NCI-H1092 treated with DMSO at 0.1 percent for 48 hours (cell line): ENCODE measurements at regions not wholly inside any gene's neighbourhood (a gene's known extent, or its start where the extent isn't known, plus 50 kb on each side); places are given as distances from the start of the nearest gene placed in this dataset.

ENCODE experiments used
- DNase-seq: peaks from one replicate; lab custom pipeline; 2025; lab: John Stamatoyannopoulos, UW

DNA sequence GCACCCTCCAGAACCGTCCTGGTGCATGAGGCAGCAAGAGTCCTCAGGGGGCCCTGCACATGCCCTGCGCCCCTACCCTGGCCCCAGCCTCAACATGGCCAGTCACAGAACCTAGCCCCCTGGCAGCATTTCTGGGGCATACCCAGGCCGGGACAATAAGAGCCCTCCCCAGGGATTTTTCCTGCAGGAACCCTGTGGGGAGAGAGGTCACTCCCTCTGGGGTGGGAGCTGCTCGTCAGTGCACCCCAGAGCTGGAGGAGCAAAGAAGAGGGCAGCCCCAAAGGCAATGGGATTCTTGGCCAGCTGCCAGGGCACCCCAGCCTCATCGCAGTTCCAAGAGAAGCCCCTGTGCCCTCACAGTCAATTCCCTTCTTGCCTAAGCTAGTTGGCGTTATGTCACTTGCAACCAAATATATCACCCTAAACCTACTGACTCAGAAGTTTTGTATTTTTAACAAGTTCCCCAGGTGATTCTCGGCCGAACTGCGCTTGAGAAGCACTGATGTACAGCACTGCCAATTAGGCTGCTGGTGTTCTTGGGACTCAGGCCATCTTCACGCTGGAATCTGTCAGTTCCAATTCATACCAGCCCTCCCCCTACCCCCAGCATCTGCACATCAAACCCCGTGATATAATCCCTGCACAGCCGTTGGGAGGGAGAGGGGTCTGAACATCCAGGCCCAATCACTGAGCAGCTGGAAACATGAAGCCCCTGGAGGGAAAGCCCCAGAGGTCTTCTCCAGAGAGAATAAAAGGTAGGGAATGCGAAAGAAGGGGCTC is 87.5 kb upstream of the PRR20G start:
- DNase-seq, result no peak

DNA sequence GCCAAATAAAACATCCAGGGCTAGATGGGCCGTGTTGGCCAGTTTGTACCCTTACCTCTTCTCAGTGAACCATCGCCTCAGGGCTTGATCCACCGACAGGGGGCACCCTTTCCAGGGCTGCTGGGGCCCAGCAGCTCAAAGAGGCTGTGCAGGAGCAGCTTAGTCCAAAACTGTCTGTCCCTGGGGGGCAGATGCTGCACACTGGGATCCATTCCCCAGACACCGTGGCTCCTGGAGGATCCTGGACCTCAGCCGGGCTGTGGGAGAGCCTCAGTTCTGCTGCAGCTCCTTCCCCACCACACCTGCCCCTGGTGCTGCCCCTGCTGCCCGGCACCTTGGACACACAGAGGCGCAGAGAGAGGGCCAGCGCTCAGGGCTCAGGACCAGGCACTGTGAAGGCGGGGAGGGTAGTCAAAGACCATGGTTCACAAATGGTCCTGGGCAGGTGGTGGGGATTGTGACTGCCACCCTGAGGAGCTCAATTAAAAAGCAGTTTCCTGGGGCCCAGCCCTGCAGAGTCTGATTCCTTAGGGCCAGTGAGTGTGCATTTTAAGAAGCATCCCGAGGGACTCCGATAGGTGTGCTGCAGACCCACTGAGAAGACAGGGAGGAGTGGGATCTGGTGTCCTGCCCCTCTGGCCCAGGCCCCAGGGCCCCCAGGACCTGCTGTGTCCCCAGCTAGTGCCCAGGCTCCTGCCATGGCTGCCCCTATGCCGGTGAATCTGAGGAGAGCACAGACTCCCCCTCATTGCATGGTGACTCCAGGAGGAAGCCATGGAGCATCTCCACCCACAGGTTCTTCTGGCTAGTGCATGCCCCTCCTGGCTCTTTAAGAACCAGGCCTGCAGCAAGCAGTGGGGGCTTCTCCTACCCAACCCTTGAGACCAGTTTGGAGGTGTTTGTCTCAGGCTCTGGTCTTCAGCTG is 86.5 kb upstream of the PRR20G start:
- DNase-seq, result no peak

DNA sequence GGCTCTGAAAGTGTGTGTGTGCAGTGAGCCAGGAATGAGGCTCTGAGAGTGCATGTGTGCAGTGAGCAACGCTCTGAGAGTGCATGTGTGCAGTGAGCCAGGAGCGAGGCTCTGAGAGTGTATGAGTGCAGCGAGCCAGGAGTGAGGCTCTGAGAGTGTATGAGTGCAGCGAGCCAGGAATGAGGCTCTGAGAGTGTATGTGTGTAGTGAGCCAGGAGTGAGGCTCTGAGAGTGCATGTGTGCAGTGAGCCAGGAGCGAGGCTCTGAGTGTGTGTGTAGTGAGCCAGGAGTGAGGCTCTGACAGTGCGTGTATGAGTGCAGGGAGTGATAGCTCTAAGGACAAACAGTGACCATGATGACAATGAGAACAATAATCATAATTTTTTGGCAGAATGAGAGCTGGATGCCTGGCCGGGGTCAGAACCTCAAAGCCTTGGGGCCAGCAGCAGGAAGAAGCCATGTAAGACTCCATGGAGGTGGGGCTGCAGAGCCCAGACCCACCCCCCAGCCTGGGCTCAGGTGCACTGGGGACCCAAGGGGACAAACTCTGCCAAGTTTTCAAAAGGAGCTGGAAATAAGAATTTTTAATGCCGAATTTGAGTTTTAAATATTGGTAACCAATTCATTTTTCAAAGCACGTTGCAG is 85.7 kb upstream of the PRR20G start:
- DNase-seq, result no peak

DNA sequence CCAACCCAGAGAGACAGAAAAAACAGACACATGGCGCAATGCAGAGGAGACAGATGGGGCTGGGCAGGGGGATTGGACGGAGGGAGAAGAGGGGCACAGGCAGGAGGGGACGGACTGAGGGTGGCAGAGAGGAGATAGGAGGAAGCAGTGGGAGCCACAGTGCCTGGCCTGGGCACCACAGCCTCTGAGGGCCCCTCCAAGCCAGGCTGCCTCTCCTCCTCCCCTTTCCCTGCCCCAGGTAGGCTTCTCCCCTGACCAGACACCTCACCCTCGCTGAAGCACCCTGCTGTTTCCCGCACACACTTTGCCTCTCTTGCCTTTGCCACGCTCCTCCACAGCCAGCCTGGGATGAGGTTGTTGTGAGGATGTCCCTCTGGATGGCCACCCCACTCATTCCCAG is 84.0 kb upstream of the PRR20G start:
- DNase-seq, result no peak

DNA sequence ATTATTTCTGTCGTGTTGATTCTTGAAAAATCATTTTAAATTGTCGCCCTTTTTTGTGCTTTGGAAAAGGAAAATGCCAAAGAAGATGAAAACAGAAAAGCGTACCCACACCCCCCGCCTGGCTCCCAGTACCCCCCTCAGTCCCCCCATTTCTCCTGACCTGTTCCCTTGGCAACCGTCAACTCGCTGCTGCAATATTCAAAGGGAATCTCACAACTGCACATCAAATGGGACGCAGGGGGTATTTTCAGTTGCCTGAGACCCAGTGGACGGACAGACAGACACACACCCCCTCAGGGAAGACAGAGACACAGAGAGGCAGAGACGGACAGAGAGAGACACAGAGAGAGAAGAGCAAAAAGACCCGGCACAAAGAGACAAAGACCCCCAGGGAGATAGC is 83.5 kb upstream of the PRR20G start:
- no peak for DNase-seq

DNA sequence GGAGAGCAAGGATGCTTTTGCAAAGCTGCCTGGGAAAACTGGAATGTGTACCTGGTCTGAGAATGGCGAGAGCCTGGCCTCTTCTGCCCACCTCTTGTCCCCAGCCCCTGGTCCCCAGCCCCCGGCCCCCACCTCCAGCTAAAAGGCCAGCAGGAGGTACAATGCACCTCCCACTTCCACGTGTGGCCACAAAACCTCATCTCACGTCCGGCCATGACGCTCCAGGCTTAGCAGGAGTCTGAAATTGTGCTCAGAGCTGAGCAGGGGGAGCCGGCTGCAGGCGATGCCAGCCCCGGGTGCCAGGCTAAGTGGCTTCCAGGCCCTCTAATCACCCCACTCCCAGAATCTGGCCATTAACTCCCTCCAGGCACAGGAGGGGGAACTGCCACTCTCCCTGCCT is 83.1 kb upstream of the PRR20G start:
- DNase-seq, result no peak

DNA sequence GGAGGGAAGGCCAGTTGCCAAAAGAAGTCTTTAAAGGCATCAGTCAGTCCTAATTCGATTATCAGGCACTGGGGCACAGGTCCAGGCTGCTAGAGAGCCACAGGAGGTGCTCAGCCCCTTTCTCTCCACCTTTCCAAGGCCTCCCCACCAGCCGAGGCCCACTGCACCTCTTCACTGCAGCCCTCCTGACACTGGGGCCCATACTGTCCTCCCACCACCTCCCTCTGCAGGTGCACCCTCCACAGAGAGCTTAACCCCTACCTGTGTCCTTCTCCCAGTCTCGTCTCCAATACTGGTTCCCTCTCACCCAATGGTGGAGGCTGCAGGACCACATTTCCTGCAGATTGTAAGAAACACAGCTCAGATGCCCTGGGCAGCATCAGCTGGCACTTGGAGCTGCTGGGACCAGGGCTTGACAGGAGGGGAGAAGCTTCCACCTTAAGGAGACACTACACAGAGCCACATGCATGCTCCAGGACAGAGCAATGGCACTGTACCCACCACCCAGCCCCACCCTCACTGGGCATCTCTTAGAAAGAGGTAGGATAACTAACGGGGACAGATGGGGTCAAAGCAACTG is 81.6 kb upstream of the PRR20G start:
- DNase-seq, result no peak

DNA sequence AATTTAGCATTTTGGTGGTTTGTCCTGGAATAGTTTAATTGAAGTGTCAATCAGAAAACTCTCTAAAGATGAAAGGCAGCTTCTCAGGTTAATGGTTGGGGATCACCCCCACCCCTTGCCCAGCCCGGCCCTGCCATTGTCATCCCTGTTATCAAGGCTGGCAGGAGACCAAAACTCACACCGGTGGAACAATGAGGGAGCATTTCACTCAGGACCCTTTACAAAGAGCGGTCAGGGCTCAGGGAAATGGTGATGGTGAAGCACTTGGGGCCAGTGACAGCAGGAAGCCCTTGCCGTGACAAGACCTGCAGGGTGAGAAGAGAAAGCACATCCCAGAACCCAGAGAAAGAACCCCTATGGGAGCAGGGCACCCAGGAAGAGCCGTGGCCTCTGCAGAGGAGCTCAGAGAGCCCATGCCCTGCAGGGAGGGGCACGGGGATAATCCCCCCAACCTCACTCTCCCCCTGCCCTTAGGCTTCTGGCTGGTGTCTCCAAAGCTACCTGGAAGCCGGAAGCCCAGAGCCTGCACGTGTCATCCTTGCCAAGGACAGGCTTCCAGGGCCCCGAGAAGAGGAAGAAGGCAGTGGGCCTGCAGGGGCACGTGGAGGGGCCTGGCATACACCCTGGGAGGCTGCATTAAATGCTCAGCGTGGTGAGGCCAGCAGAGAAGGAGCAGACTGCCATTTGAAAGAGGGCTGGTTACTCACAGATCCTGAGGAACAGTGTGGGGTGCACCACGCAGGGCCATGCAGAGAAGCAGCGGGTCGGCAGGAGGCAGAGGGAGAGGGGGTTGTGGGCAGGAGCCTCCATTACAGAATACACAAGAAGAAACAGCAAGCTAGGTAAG is 80.6 kb upstream of the PRR20G start:
- DNase-seq, result peak; percentile 35

DNA sequence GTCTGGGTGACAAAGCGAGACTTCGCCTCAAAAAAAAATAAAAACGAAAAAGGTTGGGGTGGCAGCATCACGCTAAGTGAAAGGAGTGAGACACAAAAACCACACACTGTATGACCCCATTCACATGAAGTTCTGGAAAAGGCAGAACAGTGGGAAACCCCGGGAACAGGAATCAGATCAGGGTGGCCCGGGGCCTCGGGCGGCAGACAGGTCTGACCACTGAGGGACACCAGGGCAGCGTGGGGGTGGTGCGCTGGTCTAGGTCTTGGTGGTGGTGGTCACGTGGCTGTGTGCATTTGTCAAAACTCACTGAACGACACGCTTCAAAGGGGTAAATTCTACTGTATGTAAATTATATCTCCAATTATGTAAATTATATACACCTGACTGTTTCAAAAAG is 79.7 kb upstream of the PRR20G start:
- DNase-seq, result no peak

DNA sequence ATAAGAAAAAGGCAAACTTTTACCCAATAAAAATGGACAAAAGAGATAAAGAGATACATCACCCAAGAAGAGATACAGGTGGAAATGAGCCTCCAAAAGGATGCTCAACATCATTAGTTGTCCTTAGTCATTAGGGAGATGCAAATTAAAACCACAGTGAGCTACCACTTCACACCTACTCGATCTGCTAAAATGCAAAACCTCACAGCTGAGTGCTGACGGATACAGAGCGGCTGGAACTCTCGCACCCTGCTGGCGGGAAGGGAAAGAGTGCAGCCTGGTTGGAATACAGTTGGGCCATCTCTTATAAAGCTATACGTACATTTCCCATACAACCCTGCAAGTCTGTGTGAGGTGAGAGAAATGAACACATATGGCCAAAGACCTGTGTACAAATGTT is 78.5 kb upstream of the PRR20G start:
- DNase-seq, result no peak

DNA sequence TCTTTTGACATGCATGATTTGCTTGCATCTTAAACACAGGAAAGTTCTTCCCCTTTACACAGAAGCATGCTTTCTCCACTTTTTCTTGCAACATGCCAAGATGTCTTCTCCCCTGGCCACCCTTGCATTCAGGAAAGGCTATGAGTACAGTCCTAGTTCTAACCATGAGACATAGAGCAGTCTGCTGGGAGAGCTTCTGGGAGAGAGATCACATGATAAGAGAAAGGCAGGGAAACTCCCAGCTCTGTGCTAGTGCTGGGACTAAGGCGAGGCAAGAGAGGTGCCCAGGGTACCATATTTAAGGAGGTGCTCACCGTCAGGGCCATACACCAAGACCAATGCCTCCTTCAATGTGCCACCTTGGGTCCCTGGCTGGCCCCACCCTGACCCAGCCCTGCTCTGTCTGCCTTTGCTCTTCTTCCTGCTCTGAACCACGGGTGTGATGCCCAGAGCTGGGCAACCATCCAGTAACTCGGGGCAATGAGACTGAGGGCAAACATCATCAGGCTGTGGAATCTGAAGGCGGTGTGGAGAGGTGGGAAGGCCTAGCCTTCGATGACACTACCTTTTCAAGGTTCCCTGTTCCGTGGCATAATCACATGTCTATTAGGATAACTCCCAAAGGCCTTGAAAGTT is 77.4 kb upstream of the PRR20G start:
- peak; percentile 31 for DNase-seq

DNA sequence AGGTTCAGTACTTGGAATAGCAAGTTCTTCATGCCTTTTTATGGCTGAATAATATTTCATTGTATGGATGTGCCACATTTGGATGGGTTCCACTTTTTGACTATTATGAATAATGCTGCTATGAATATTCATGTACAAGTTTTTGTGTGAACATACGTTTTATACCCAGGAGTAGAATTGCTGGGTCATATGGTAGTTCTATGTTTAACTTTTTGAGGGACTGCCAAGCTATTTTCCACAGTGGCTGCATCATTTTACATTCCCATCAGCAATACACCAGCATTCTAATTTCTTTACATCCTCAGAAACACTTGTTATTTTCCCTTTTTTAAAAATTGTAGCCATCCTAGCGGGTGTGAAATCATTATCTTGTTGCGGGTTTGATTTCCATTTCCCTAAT is 76.0 kb upstream of the PRR20G start:
- no peak for DNase-seq

DNA sequence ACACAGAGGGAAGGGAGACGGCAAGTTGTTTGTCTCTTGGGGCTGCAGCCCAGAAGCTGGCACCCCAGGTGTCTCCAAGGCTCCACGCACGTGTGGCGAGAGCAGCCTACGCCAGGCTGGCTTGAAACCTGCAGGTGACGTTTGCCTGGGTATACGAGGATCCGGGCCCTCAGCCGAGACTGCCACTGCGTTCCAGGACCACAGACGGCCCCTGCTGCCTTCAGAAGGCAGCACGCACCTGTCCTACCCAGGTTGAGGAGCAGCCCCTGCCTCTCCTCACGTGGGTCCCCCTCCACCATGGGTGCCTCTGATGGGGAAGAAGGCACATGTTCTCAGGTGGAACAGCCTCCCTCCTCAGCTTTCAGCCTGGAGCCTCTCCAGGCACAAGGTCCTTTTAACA is 75.3 kb upstream of the PRR20G start:
- DNase-seq, result no peak

DNA sequence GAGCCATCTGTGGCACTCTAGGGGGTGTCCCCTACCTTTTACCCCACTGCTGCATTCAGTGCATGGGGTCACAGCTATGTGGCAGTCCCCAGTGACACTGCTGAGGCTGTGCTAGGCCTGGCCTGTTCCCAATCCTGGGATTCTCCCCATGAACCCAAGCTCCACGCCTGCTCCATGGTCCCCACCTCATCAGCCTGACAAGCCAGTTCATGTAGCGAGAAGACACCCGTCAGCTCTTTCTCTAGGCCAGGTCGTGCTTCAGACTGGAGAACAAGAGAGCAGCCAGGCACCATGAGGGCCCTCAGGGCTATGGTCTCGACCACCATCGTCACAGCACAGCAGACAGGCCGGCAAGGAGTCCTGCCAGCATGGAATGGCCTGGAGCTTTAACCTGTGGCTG is 72.8 kb upstream of the PRR20G start:
- no peak for DNase-seq

DNA sequence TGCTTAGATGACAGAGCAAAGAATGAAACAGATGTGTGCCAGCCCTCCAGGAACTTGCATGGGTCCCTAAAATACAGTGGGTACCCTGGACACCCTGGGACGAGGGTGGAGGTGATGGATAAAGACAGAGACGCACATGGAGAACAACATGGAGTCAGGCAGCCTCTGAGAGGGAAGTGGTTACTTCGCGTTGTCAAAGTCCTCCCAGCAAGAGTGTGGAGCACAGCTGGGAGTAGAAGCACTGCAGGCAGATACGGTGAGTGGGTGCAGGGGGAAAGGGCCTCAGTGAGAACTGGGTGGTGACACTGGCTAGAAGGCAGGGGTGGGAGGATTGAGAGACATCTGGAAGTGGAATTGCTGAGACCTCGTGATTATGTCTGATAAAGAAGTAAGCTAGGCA is 70.8 kb upstream of the PRR20G start:
- no peak for DNase-seq

DNA sequence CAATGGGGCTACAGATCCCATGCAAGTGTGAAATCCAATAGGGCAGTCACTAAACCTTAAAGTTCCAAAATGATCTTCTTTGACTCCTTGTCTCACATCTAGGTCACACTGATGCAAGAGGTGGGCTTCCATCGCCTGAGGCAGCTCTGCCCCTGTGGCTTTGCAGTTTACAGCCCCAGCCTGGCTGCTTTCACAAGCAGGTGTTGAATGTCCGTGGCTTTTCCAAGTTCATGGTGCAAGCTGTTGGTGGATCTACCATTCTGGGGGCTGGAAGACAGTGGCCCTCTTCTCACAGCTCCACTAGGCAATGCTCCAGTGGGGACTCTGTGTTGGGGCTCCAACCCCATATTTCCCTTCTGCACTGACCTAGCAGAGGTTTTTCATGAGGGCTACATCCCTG is 68.5 kb upstream of the PRR20G start:
- DNase-seq, result no peak

DNA sequence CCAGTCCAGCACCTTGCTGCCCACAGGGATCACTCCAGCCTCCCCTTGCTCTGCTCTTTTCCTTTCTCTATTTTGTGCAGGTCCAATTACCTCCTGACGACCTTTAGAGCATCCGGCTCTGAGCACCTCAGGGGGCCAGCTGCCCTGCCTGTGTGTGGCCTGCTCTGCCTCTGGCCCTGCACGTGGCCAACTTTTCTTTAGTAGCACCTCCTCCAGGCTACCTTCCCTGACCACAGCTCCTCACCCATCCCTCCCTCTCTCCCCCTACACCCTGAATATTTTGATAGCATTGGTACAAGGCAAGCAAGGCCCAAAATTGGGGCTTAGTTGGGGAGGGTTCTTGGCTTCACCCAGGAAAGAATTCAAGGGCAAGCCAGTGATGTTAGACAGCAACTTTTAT is 66.9 kb upstream of the PRR20G start:
- no peak for DNase-seq

DNA sequence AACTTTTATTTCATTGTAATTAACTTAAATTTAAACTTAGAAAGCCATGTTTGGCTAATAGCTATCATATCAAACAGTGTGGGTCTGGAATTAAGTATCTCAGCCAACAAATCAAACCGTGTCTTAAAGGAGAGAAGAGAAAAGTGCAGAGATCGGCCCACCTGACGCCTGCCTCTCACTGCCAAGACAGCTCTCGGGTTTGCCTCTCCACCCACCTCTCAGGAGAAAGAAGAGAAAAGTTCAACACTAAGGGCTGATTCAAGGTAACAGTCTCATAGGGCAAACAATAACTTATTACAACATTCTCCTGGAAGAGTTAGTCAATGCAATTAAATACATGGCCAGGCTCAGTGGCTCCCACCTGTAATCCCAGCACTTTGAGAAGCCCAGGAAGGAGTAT is 64.8 kb upstream of the PRR20G start:
- DNase-seq, result no peak

DNA sequence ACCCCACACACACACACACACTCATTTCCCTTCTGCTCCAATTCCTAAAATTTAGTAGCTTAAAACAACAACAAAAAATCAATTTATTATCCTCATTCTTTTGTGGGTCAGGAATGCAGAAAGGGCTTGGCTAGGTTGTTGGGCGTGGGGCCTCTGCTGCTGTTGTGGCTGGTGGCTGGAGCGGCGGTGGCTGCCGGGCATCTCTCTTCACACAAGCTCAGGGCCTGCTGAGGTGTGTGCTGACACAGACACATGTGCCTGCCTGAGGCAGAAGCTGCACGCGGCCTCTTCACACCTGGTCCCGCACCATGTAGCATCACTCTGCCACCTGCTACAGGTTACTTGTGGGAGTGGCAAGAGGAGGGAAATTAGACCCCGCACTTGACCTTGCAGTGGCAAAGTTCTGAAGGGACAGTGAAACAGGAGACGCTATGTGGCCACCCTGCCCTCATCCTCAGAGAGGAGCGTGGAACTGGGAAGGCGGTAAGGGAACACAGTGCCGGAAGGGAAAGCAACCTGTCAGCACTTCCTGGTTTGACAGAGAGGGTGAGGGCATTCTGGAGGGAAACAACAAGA is 64.0 kb upstream of the PRR20G start:
- DNase-seq, result no peak

DNA sequence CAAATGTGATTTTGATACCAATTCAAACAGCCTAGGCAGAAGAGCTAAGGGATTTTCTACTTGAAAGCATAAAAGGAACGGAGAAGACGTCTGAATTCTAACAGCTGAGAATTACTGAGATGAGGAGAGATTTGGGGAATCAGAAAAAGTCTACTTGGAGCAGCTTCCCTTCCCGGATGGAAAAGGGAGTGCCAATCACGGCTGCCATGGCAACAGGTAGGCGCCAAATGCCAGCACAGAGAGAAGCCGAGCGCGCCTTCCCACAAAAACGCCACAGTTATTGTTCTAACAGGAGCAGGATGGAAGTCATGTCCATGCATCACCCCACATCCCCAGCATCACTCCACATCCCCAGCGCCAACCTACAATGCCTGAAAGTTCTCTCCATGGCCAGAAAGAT is 63.5 kb upstream of the PRR20G start:
- DNase-seq, result no peak
